ENCODE measurements at regions not wholly inside any gene's neighbourhood (a gene's known extent, or its start where the extent isn't known, plus 50 kb on each side); places are given as distances from the start of the nearest gene placed in this dataset.
"Not testable (repeated sequence)": the region's sequence is repeated elsewhere in the genome, so short reads cannot be mapped to it uniquely, and the experiment has no call there.

GRCh38 chr15:29505535-29505934 lies 235.9 kb upstream of the NSMCE3 start:
- TF ChIP-seq, protein P1, sequence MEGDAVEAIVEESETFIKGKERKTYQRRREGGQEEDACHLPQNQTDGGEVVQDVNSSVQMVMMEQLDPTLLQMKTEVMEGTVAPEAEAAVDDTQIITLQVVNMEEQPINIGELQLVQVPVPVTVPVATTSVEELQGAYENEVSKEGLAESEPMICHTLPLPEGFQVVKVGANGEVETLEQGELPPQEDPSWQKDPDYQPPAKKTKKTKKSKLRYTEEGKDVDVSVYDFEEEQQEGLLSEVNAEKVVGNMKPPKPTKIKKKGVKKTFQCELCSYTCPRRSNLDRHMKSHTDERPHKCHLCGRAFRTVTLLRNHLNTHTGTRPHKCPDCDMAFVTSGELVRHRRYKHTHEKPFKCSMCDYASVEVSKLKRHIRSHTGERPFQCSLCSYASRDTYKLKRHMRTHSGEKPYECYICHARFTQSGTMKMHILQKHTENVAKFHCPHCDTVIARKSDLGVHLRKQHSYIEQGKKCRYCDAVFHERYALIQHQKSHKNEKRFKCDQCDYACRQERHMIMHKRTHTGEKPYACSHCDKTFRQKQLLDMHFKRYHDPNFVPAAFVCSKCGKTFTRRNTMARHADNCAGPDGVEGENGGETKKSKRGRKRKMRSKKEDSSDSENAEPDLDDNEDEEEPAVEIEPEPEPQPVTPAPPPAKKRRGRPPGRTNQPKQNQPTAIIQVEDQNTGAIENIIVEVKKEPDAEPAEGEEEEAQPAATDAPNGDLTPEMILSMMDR (conservative IDR thresholded peaks at IDR 0.05) = not testable (repeated sequence)
- TF ChIP-seq ZFX (IDR thresholded peaks at IDR 0.05) = not testable (repeated sequence)

All from C4-2B (cell line).